ENCODE measurements at regions not wholly inside any gene's neighbourhood (a gene's known extent, or its start where the extent isn't known, plus 50 kb on each side); places are given as distances from the start of the nearest gene placed in this dataset.

- Histone ChIP-seq H4K20me1 (ENCODE audit: control insufficient read depth, insufficient read depth, insufficient read length) (no peaks in the 10 kb centered on the region), H3K27ac (ENCODE audit: insufficient read length, low read depth, low read length) (no peak overlapping the region), H2BK20ac (ENCODE audit: low read depth, low read length, poor library complexity, severe bottlenecking) (no peak overlapping the region), H2BK15ac (ENCODE audit: low read depth, low read length) (no peak overlapping the region), H4K91ac (ENCODE audit: insufficient read length, low read depth, low read length) (no peak overlapping the region), H3T11ph (ENCODE audit: low read length) (no peak overlapping the region), H2AFZ (ENCODE audit: low read length) (no peak overlapping the region), H3K23ac (ENCODE audit: insufficient read length, low read depth, low read length) (no peak overlapping the region), H3K4me2 (ENCODE audit: insufficient read depth, insufficient read length, low read length) (no peak overlapping the region), H4K8ac (replicated peaks; ENCODE audit: insufficient read length, low read depth, low read length) (no peak overlapping the region), H2BK12ac (ENCODE audit: insufficient read length, low read depth, low read length) (no peak overlapping the region), H3K79me1 (ENCODE audit: insufficient read depth, low read depth, low read length, poor library complexity, severe bottlenecking) (no peaks in the 10 kb centered on the region), H3K4ac (ENCODE audit: low read depth, low read length) (no peak overlapping the region), H3K18ac (ENCODE audit: insufficient read length, low read depth, low read length) (no peak overlapping the region), H3K79me2 (ENCODE audit: insufficient read depth, low read length) (no peaks in the 10 kb centered on the region), H2BK120ac (ENCODE audit: low read depth, low read length, poor library complexity, severe bottlenecking) (no peak overlapping the region), H2BK5ac (ENCODE audit: insufficient read length, low read length) (no peak overlapping the region), H3K9ac (ENCODE audit: extremely low read depth, insufficient read length, low read length) (no peak overlapping the region), H3K56ac (ENCODE audit: insufficient read length, low read depth, low read length) (no peak overlapping the region), H3K27me3 (ENCODE audit: insufficient read depth, low read length) (no peaks in the 10 kb centered on the region), H3K4me1 (ENCODE audit: insufficient read depth, low read length) (no peaks in the 10 kb centered on the region), H3K23me2 (ENCODE audit: insufficient read length, low read depth, low read length, poor library complexity, severe bottlenecking) (no peaks in the 10 kb centered on the region), H2AK5ac (ENCODE audit: insufficient read length, low read length) (no peak overlapping the region), H3K9me3 (ENCODE audit: control insufficient read depth, low read depth, low read length) (no peaks in the 10 kb centered on the region), H4K5ac (ENCODE audit: insufficient read length, low read depth, low read length) (no peak overlapping the region), H3K14ac (ENCODE audit: insufficient read depth, low read length) (no peak overlapping the region)
- H3K4me3 Mint-ChIP-seq = no peak overlapping the region
- no peaks in the 10 kb centered on the region for H3K27me3 Mint-ChIP-seq (ENCODE audit: low read depth)
- no peak for TF ChIP-seq CTCF (conservative IDR thresholded peaks at IDR 0.05)
- H3K27ac Mint-ChIP-seq = no peak overlapping the region
- no peaks in the 10 kb centered on the region; a peak in 1 of 7 replicates for H3K36me3 Mint-ChIP-seq (ENCODE audit: insufficient read depth in 1 of 3, low read depth in 3 of 3)
- WGBS (ENCODE audit: extremely low coverage, insufficient read length, low lambda C conversion rate) = no CpG with 5 or more reads among the region's 2 CpGs
- no peaks in the 10 kb centered on the region for H3K4me1 Mint-ChIP-seq
- H3K9me3 Mint-ChIP-seq = peaks cover 67 to 74% of the 10 kb centered on the region in 2 experiments
- DNase-seq = no peak
Measured at GRCh38 chrX:39338583-39338982, 537.3 kb downstream of the MID1IP1 start.

Measured in H9 (cell line).